Neural progenitor cell (in vitro differentiated cells): ENCODE measurements at regions not wholly inside any gene's neighbourhood (a gene's known extent, or its start where the extent isn't known, plus 50 kb on each side); places are given as distances from the start of the nearest gene placed in this dataset.

ENCODE experiments used
- EZH2phosphoT487 ChIP-seq: fragments of 200-600 bp; sonication (generic); IDR thresholded peaks from 2 replicates; pipeline ENCODE4 v1.6.1; 2017; ENCODE audit warnings: antibody characterized with exemption
- TF ChIP-seq, protein P1 (sequence below): fragments of 200-600 bp; sonication (generic); IDR thresholded peaks from 2 replicates; pipeline ENCODE4 v1.5.1; 2017; ENCODE audit warnings: antibody characterized with exemption, mild to moderate bottlenecking

GRCh38 chr13:31053091-31053490 lies 108.6 kb downstream of the HSPH1 start:
- TF ChIP-seq, protein P1, sequence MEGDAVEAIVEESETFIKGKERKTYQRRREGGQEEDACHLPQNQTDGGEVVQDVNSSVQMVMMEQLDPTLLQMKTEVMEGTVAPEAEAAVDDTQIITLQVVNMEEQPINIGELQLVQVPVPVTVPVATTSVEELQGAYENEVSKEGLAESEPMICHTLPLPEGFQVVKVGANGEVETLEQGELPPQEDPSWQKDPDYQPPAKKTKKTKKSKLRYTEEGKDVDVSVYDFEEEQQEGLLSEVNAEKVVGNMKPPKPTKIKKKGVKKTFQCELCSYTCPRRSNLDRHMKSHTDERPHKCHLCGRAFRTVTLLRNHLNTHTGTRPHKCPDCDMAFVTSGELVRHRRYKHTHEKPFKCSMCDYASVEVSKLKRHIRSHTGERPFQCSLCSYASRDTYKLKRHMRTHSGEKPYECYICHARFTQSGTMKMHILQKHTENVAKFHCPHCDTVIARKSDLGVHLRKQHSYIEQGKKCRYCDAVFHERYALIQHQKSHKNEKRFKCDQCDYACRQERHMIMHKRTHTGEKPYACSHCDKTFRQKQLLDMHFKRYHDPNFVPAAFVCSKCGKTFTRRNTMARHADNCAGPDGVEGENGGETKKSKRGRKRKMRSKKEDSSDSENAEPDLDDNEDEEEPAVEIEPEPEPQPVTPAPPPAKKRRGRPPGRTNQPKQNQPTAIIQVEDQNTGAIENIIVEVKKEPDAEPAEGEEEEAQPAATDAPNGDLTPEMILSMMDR, result no peak
- TF ChIP-seq EZH2phosphoT487, result no peak
